ENCODE measurements at regions not wholly inside any gene's neighbourhood (a gene's known extent, or its start where the extent isn't known, plus 50 kb on each side); places are given as distances from the start of the nearest gene placed in this dataset.
A peak's percentile ranks its signal among the peaks of the same experiment; 100 is the strongest.

DNA sequence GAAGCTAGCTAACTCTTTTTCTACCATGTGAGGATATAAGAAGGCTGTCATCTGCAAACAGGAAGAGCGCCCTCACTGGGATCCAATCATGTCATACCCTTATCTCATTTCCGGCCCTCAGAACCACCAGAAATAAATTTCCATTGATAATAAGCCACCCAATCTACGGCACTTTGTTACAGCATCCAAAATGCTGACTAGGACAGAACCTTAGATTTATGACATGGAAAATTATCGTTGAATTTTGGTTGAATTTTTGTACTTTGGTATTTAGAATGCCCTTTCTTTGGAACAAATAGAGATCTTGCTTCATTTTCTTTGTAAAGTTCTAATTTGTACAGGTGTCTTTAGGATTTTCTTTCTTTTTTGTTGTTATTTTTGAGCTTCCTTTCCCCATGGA is 53.3 kb upstream of the CYLC2 start:
- H3K27me3 ChIP-seq (replicated peaks in 1 of 4; ENCODE audit: control insufficient read depth in 3 of 4, extremely low read depth in 1 of 4, insufficient read depth in 3 of 4, low read length in 3 of 4) = no peaks in the 10 kb centered on the region
- H3K9me3 ChIP-seq (ENCODE audit: insufficient read depth in 2 of 2, low read depth in 1 of 2, low read length in 1 of 2) = no peaks in the 10 kb centered on the region
- H3K9ac ChIP-seq (replicated peaks in 1 of 4; ENCODE audit: extremely low read depth in 1 of 4, low read depth in 3 of 4, low read length in 3 of 4) = no peak overlapping the region
- no peak overlapping the region for H2AK5ac ChIP-seq (ENCODE audit: low read depth, low read length)
- no peaks in the 10 kb centered on the region for H4K20me1 ChIP-seq (replicated peaks in 1 of 2; ENCODE audit: control insufficient read depth in 1 of 2, insufficient read depth in 2 of 2, low read length in 2 of 2)
- DNase-seq (ENCODE audit: low read depth in 1 of 2, low spot score in 2 of 2) (no peak), FAIRE-seq (no peak)
- no peak overlapping the region for H3K4ac ChIP-seq (replicated peaks; ENCODE audit: insufficient read length, low read depth, low read length)
- no peak overlapping the region for H2BK20ac ChIP-seq (ENCODE audit: low read length)
- H3K56ac ChIP-seq (replicated peaks; ENCODE audit: insufficient read length, low read depth, low read length) = no peak overlapping the region
- WGBS, 2 experiments (ENCODE audit: extremely low coverage in 1 of 2, insufficient coverage in 1 of 2, insufficient read length in 1 of 2, insufficient replicate concordance in 2 of 2, low coverage in 1 of 2, low lambda C conversion rate in 2 of 2, missing lambda C conversion rate in 1 of 2) = 91% methylated on average over 4 of the region's 4 CpGs; no CpG with 5 or more reads in 1 of the 2 experiments
- H3K18ac ChIP-seq (ENCODE audit: extremely low read depth, low read length) = no peak overlapping the region
- no peak overlapping the region for H4K91ac ChIP-seq (replicated peaks; ENCODE audit: insufficient read length, low read length)
- no peak overlapping the region for H2BK120ac ChIP-seq (replicated peaks; ENCODE audit: low read depth, low read length)
- no peak overlapping the region for H4K5ac ChIP-seq (ENCODE audit: insufficient read length, low read depth, low read length)
- H3K14ac ChIP-seq (ENCODE audit: insufficient read length) = no peak overlapping the region
- H3K23ac ChIP-seq (ENCODE audit: insufficient read length) = no peak overlapping the region
- TF ChIP-seq NRF1 (IDR thresholded peaks at IDR 0.05; ENCODE audit: low read depth, low read length) (no peak), JUND (IDR thresholded peaks at IDR 0.05; ENCODE audit: low read length) (no peak), RAD21 (IDR thresholded peaks at IDR 0.05 in 1 of 2, conservative IDR thresholded peaks at IDR 0.05 in 1 of 2; ENCODE audit: low read depth in 2 of 2, low read length in 2 of 2) (peak in 1 of 2 experiments; percentile 12; a peak in 1 of 4 replicates)
- no peak overlapping the region for H2BK15ac ChIP-seq (ENCODE audit: low read length)
- no peaks in the 10 kb centered on the region for H3K36me3 ChIP-seq (ENCODE audit: control insufficient read depth in 2 of 4, insufficient read depth in 4 of 4, low read length in 3 of 4)
- no peak overlapping the region for H2BK12ac ChIP-seq (ENCODE audit: low read depth, low read length)
- H3K4me1 ChIP-seq (replicated peaks in 1 of 4; ENCODE audit: control insufficient read depth in 3 of 4, insufficient read depth in 4 of 4, low read length in 3 of 4) = no peaks in the 10 kb centered on the region
- H2BK5ac ChIP-seq (ENCODE audit: low read depth, low read length) = no peak overlapping the region
- no peak overlapping the region for H4K8ac ChIP-seq (ENCODE audit: extremely low read depth, insufficient read depth, low read length)
- no peak overlapping the region for H2AFZ ChIP-seq (ENCODE audit: low read length)
- no peaks in the 10 kb centered on the region for H3K23me2 ChIP-seq (ENCODE audit: low read depth, low read length)
- ChIA-PET CTCF (ENCODE audit: partially characterized antibody) (no interaction called here), POLR2A (ENCODE audit: partially characterized antibody) (no interaction called here)
- H3K4me3 ChIP-seq (ENCODE audit: extremely low read depth in 1 of 4, insufficient read depth in 2 of 4, low read depth in 3 of 4, low read length in 4 of 4) = no peak overlapping the region
- no peak overlapping the region for H3K4me2 ChIP-seq (ENCODE audit: insufficient read depth in 1 of 2, low read depth in 2 of 2, low read length in 2 of 2)
- no peaks in the 10 kb centered on the region for H3K79me1 ChIP-seq (ENCODE audit: low read depth, low read length)
- H3K79me2 ChIP-seq (ENCODE audit: control insufficient read depth in 1 of 2, insufficient read depth in 2 of 2, low read length in 2 of 2) = no peaks in the 10 kb centered on the region
- no peak overlapping the region for H3K27ac ChIP-seq (ENCODE audit: low read depth, low read length)

All from H1 (cell line).